ENCODE measurements at regions not wholly inside any gene's neighbourhood (a gene's known extent, or its start where the extent isn't known, plus 50 kb on each side); places are given as distances from the start of the nearest gene placed in this dataset.

DNA sequence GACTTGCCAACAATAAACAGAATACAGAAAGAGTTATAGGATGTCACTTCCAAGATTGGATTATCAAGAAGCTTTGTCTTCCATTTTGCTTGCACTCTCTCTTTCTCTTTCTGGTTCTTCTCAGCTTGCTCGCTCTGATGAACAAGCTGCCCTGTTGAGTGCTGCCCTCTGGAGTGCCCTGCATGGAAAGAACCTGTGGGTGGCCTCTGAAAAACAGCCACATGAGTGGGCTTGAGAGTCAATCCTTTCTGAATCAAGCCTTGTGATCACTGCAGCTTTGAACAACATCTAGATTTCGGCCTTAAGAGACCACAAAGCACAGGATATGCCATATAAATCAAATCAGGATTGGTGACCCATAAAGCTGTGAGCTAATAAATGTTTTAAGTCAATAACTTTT lies 185.1 kb downstream of the KIF2B start:
- WGBS, 2 donors, result 59 to 71% methylated on average over 2 of the region's 2 CpGs
- no peaks in the 10 kb centered on the region for H3K27me3 ChIP-seq
- intact Hi-C loops (cut with DNase I), result no loop called here
- no peak overlapping the region for H3K27ac ChIP-seq
- no peak overlapping the region for H3K4me3 ChIP-seq
- H3K36me3 ChIP-seq, result no peaks in the 10 kb centered on the region
- DNase-seq, result no peak
- H3K9me3 ChIP-seq, result no peaks in the 10 kb centered on the region
- TF ChIP-seq POLR2A (IDR thresholded peaks at IDR 0.05), result no peak
- TF ChIP-seq, protein P1, sequence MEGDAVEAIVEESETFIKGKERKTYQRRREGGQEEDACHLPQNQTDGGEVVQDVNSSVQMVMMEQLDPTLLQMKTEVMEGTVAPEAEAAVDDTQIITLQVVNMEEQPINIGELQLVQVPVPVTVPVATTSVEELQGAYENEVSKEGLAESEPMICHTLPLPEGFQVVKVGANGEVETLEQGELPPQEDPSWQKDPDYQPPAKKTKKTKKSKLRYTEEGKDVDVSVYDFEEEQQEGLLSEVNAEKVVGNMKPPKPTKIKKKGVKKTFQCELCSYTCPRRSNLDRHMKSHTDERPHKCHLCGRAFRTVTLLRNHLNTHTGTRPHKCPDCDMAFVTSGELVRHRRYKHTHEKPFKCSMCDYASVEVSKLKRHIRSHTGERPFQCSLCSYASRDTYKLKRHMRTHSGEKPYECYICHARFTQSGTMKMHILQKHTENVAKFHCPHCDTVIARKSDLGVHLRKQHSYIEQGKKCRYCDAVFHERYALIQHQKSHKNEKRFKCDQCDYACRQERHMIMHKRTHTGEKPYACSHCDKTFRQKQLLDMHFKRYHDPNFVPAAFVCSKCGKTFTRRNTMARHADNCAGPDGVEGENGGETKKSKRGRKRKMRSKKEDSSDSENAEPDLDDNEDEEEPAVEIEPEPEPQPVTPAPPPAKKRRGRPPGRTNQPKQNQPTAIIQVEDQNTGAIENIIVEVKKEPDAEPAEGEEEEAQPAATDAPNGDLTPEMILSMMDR (IDR thresholded peaks at IDR 0.05), result no peak
- TF ChIP-seq EP300 (IDR thresholded peaks at IDR 0.05), result no peak
- TF ChIP-seq POLR2AphosphoS5 (IDR thresholded peaks at IDR 0.05), result no peak
- H3K4me1 ChIP-seq, result no peaks in the 10 kb centered on the region

DNA sequence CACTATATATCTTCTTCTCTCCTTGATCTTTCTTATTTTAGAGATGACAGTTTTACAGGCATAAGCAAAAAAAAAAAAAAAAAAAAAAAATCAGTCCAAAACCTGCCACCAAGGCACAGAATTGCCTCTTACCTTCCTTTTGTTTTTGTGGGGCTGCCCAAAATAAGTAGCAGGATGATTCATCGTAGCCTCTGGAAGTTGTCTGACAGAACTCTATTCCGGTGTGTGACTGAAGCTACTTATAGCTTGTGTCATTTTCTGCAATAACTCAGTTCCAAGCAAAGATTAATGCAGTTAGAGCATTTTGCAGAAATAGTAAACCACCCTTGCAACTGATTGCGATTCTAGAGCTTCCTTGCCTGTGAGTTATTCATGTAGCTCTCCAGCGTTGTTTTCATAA lies 186.8 kb downstream of the KIF2B start:
- Histone ChIP-seq H3K36me3 (no peaks in the 10 kb centered on the region), H3K27me3 (no peaks in the 10 kb centered on the region), H3K9me3 (no peaks in the 10 kb centered on the region), H3K4me3 (no peak overlapping the region), H3K4me1 (no peaks in the 10 kb centered on the region), H3K27ac (no peak overlapping the region)
- TF ChIP-seq, protein P1 (IDR thresholded peaks at IDR 0.05), result no peak
- no peak for TF ChIP-seq POLR2A (IDR thresholded peaks at IDR 0.05)
- TF ChIP-seq POLR2AphosphoS5 (IDR thresholded peaks at IDR 0.05), result no peak
- TF ChIP-seq EP300 (IDR thresholded peaks at IDR 0.05), result no peak
- 71 to 81% methylated on average over 4 of the region's 4 CpGs for WGBS, 2 donors
- no peak for DNase-seq
- intact Hi-C loops (cut with DNase I), result no loop called here

DNA sequence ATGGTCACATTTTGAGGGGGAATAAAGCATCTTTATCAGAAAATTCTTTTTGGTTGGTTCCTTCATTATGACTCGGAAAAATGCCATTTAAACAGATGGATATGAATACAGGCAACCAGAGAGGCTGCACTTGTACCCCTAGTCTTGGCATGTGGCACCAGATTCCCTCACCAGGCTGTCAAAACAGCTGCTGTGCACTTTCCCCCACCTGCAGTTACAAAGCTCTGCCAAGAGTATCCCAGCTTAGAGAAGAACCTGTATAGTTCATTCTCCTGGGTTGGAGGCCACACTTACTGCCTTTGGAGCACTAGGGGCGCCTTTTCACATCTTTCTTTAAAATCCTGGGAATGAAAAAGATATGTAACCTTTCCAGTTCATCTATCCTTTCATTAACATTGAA lies 190.3 kb downstream of the KIF2B start:
- Histone ChIP-seq H3K4me3 (no peak overlapping the region), H3K36me3 (no peaks in the 10 kb centered on the region), H3K27me3 (no peaks in the 10 kb centered on the region), H3K9me3 (no peaks in the 10 kb centered on the region), H3K4me1 (no peaks in the 10 kb centered on the region), H3K27ac (no peak overlapping the region)
- 54 to 66% methylated on average over 2 of the region's 2 CpGs for WGBS, 2 donors
- TF ChIP-seq, protein P1 (IDR thresholded peaks at IDR 0.05), result no peak
- TF ChIP-seq POLR2AphosphoS5 (IDR thresholded peaks at IDR 0.05), result no peak
- no peak for TF ChIP-seq EP300 (IDR thresholded peaks at IDR 0.05)
- no peak for TF ChIP-seq POLR2A (IDR thresholded peaks at IDR 0.05)
- DNase-seq, result no peak
- intact Hi-C loops (cut with DNase I), result no loop called here

DNA sequence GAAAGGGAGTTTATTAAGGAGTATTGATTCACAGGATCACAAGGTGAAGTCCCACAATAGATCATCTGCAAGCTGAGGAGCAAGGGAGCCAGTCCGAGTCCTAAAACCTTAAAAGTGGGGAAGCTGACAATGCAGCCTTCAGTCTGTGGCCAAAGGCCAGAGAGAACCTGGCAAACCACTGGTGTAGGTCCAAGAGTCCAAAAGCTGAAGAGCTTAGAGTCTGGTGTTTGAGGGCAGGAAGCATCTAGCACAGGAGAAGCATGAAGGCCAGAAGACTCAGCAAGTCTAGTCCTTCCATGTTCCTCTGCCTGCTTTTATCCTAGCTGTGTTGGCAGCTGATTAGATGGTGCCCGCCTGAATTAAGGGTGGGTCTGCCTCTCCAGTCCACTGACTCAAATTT lies 193.0 kb downstream of the KIF2B start:
- no peak for TF ChIP-seq POLR2A (IDR thresholded peaks at IDR 0.05)
- TF ChIP-seq, protein P1 (IDR thresholded peaks at IDR 0.05), result no peak
- TF ChIP-seq POLR2AphosphoS5 (IDR thresholded peaks at IDR 0.05), result no peak
- no peak for TF ChIP-seq EP300 (IDR thresholded peaks at IDR 0.05)
- H3K27me3 ChIP-seq, result no peaks in the 10 kb centered on the region
- no peak overlapping the region for H3K27ac ChIP-seq
- no peaks in the 10 kb centered on the region for H3K36me3 ChIP-seq
- no peaks in the 10 kb centered on the region for H3K4me1 ChIP-seq
- intact Hi-C loops (cut with DNase I), result no loop called here
- no peaks in the 10 kb centered on the region for H3K9me3 ChIP-seq
- DNase-seq, result no peak
- WGBS, 2 donors, result 87 to 91% methylated on average over 2 of the region's 2 CpGs
- H3K4me3 ChIP-seq, result no peak overlapping the region

DNA sequence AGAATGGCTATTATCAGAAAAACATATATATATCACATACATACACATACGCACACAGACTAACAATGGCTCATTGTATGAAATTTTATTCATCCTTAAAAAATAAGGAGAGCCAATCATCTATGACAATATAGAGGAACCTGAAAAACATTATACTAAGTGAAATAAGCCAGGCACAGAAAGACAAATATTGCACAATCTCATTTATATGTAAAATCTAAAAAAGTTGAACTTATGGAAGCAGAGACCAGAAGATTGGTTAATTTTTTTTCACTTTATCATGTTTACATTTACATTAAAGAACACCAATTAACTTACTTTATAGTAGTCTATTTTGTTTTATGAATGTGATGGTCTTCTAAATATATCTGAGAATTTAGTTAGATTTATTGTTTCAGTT lies 198.7 kb downstream of the KIF2B start:
- Histone ChIP-seq H3K4me1 (no peaks in the 10 kb centered on the region), H3K27me3 (no peaks in the 10 kb centered on the region), H3K27ac (no peak overlapping the region), H3K9me3 (no peaks in the 10 kb centered on the region), H3K36me3 (no peaks in the 10 kb centered on the region), H3K4me3 (no peak overlapping the region)
- no peak for DNase-seq
- intact Hi-C loops (cut with DNase I), result no loop called here
- TF ChIP-seq, protein P1 (IDR thresholded peaks at IDR 0.05), result no peak
- TF ChIP-seq POLR2AphosphoS5 (IDR thresholded peaks at IDR 0.05) (no peak), EP300 (IDR thresholded peaks at IDR 0.05) (no peak), POLR2A (IDR thresholded peaks at IDR 0.05) (no peak)
- WGBS, 2 donors, result 95 to 97% methylated on average over 1 of the region's 1 CpG
